ENCODE measurements at regions not wholly inside any gene's neighbourhood (a gene's known extent, or its start where the extent isn't known, plus 50 kb on each side); places are given as distances from the start of the nearest gene placed in this dataset.

DNA sequence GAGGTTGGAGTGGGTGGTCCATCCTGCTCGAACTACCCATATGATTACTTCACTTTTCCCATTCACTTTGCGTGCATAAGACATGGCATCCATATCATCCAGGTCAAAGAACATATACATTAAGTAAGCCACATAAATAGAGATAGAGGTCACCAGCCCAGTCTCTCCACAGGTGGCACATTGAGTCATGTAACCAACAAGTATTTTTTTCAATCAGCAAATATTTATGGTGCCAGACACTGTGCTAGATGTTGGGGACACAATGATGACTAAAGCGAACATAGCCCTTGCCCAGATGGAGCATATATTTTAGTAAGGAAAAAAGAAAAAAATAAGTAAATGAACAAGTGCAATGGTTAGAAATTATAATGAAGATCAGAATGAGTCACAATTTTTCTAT lies 83.6 kb upstream of the LCLAT1 start:
- Histone ChIP-seq H3K27me3 (no peaks in the 10 kb centered on the region), H3K4me1 (peaks cover 55% of the 10 kb centered on the region), H3K4me3 (no peak overlapping the region), H3K36me3 (no peaks in the 10 kb centered on the region), H3K9me3 (no peaks in the 10 kb centered on the region), H3K27ac (no peak overlapping the region)
- DNase-seq, result no peak
- intact Hi-C loops (cut with DNase I), result loop anchor here (10.0 kb wide), 1 partner anchor 129 kb away; the partner anchor contains the start of gene LBH
- TF ChIP-seq, protein P1, sequence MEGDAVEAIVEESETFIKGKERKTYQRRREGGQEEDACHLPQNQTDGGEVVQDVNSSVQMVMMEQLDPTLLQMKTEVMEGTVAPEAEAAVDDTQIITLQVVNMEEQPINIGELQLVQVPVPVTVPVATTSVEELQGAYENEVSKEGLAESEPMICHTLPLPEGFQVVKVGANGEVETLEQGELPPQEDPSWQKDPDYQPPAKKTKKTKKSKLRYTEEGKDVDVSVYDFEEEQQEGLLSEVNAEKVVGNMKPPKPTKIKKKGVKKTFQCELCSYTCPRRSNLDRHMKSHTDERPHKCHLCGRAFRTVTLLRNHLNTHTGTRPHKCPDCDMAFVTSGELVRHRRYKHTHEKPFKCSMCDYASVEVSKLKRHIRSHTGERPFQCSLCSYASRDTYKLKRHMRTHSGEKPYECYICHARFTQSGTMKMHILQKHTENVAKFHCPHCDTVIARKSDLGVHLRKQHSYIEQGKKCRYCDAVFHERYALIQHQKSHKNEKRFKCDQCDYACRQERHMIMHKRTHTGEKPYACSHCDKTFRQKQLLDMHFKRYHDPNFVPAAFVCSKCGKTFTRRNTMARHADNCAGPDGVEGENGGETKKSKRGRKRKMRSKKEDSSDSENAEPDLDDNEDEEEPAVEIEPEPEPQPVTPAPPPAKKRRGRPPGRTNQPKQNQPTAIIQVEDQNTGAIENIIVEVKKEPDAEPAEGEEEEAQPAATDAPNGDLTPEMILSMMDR (IDR thresholded peaks at IDR 0.05), result no peak
- no peak for ATAC-seq

DNA sequence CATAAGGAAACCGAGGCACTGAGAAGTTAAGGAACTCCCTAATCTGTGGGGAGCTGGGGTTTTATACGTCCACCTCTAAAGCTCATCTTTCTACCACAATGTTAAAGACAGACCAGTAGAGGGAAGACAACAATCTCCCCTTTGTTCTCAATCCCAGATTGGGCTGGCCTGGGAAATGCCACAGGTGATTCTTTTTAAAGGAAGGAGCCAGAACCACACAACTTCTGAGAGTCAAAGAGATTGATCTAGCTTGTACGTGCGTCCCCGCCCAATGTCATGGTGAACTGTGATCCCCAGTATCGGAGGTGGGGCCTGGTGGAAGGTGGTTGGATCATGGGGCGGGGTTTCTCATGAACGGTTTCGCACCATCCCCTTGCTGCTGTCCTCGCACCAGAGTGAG lies 81.8 kb upstream of the LCLAT1 start:
- H3K4me3 ChIP-seq, result no peak overlapping the region
- ATAC-seq (no peak), DNase-seq (no peak)
- no peaks in the 10 kb centered on the region for H3K36me3 ChIP-seq
- intact Hi-C loops (cut with DNase I), result loop anchor here (10.0 kb wide), 1 partner anchor 130 kb away; the partner anchor contains the start of gene LBH
- no peaks in the 10 kb centered on the region for H3K27me3 ChIP-seq
- H3K27ac ChIP-seq, result no peak overlapping the region
- TF ChIP-seq, protein P1 (IDR thresholded peaks at IDR 0.05), result no peak
- H3K4me1 ChIP-seq, result peaks cover 44% of the 10 kb centered on the region
- H3K9me3 ChIP-seq, result no peaks in the 10 kb centered on the region

DNA sequence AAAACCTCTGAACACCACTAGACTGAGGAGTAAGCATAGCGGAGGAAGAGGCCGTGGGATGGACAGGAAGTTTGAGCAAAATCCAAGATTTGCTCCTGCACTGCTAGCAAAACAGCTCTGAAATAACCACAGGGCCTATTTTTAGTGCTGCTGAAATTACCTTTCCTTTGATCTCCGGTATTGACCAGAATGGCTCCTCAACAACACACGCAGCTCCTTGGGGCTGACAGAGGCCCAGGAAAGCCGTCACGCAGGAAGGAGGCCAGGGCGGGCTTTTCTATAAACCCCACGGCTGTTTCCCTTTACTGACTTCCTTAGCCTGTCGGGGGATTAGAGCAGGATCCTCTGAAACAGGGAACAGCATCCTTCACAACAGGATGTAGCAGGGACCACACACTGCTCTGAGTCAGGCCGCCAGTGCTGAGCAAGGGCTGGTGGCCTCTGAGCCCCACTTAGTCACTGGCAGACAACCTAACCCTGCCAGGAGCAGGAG lies 80.8 kb upstream of the LCLAT1 start:
- H3K27ac ChIP-seq, result peak overlapping the region; percentile 26
- DNase-seq (no peak), ATAC-seq (no peak)
- H3K36me3 ChIP-seq, result no peaks in the 10 kb centered on the region
- no peaks in the 10 kb centered on the region for H3K9me3 ChIP-seq
- H3K4me3 ChIP-seq, result no peak overlapping the region
- intact Hi-C loops (cut with DNase I), result loop anchor here (10.0 kb wide), 1 partner anchor 131 kb away; the partner anchor contains the start of gene LBH
- H3K27me3 ChIP-seq, result no peaks in the 10 kb centered on the region
- H3K4me1 ChIP-seq, result peaks cover 34% of the 10 kb centered on the region
- TF ChIP-seq, protein P1 (IDR thresholded peaks at IDR 0.05), result no peak

DNA sequence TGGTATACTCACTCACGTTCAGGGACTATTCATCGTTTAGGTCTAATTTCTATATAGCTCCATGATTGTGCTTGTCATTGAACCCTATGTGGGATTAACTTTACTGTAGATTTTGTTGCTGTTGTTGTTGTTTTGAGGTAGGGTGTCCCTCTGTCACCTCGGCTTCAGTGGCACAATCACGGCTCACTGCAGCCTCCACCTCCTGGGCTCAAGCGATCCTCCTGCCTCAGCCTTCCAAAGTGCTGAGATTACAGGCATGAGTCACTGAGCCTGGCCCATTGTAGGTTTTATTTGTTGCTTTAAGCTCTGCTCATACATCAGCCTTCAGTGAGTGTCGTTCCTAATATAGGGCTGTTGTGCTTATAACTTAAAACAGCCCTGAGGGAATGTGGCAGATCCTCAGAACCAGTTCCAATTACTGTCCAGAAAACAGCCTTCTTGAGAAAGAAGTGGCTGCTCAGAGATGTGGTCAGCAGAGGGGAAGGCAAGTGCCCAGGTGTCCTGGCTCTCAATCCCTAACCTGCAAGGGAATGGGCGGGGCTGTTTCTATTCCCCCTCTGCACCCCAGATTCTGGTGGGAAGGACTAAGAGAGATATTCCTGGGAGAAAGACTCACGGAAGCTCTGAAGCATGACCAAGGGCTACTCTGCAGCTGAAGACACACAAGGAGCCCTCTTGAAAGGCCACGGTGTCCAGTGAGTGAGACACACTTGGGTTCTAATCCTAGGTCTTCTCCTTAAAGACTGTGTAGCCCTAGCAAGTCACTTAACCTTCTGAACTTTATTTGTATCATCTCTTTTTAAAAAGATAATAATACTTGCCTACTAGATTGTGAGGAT lies 79.6 kb upstream of the LCLAT1 start:
- Histone ChIP-seq H3K27me3 (no peaks in the 10 kb centered on the region), H3K27ac (peak overlapping the region; percentile 72), H3K9me3 (no peaks in the 10 kb centered on the region), H3K4me3 (no peak overlapping the region), H3K36me3 (no peaks in the 10 kb centered on the region), H3K4me1 (peaks cover 22% of the 10 kb centered on the region)
- ATAC-seq, result no peak
- TF ChIP-seq, protein P1 (IDR thresholded peaks at IDR 0.05), result no peak
- no peak for DNase-seq
- intact Hi-C loops (cut with DNase I), result loop anchor here (10.0 kb wide), 1 partner anchor 133 kb away; the partner anchor contains the start of gene LBH

DNA sequence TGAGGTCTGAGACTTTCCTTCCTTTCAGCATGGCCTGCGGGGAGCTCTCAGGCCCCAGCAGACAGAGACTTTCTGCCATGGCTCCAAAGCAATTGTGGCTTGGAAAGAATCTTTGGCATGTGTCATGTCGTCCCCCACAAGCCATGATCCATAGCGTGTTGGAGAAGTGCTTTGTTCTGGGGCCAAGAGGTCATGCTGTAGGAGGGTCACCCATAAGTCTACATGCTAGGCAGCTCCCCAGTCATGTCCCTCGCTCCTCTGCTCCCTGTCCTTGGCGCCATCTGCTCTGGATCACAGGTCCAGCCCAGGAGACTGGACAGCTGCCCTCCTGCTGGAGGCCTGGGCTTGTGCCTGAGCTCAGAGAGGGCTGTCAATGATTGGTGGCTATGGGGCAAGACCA lies 78.8 kb upstream of the LCLAT1 start:
- ATAC-seq, result peak; percentile 79
- intact Hi-C loops (cut with DNase I), result loop anchor here (10.0 kb wide), 1 partner anchor 133 kb away; the partner anchor contains the start of gene LBH
- no peaks in the 10 kb centered on the region for H3K9me3 ChIP-seq
- no peaks in the 10 kb centered on the region for H3K36me3 ChIP-seq
- TF ChIP-seq, protein P1 (IDR thresholded peaks at IDR 0.05), result no peak
- H3K27me3 ChIP-seq, result no peaks in the 10 kb centered on the region
- no peak overlapping the region for H3K27ac ChIP-seq
- peaks cover 16% of the 10 kb centered on the region for H3K4me1 ChIP-seq
- peak; percentile 74 for DNase-seq
- no peak overlapping the region for H3K4me3 ChIP-seq
